Lung (tissue), 11 donors: ENCODE measurements at regions not wholly inside any gene's neighbourhood (a gene's known extent, or its start where the extent isn't known, plus 50 kb on each side); places are given as distances from the start of the nearest gene placed in this dataset.

Experiments used
- ATAC-seq: fragments of 200-7000 bp; cut with Tn5 transposase; one replicate; pipeline ENCODE4 v1.9.1; 2020; ENCODE audit warnings: moderate number of reproducible peaks; ENCODE audit not compliant: insufficient read depth, low FRiP score
- DNase-seq, 3 donors: peaks; one replicate each; pipeline ENCODE4 v3.0.0-alpha.2; 2013 to 2017
- H3K27ac ChIP-seq, 2 donors: one replicate each; pipeline ENCODE4 v1.5.1; 2013; ENCODE audit warnings: mild to moderate bottlenecking in 2 of 2, moderate library complexity in 2 of 2, control low read depth in 1 of 2, inconsistent platforms in 1 of 2, low read depth in 1 of 2, low read length in 1 of 2
- H3K27me3 ChIP-seq, 3 donors: one replicate each; pipeline ENCODE4 v1.5.1; 2013; ENCODE audit warnings: low read length in 2 of 3; ENCODE audit not compliant: control insufficient read depth in 3 of 3, insufficient read depth in 3 of 3
- H3K36me3 ChIP-seq, 4 donors: one replicate each; pipeline ENCODE4 v1.5.1; 2013; ENCODE audit warnings: low read length in 4 of 4, mild to moderate bottlenecking in 1 of 4, moderate library complexity in 1 of 4; ENCODE audit not compliant: control insufficient read depth in 4 of 4, insufficient read depth in 4 of 4
- H3K4me1 ChIP-seq, 5 donors: one replicate each; pipeline ENCODE4 v1.5.1; 2013; ENCODE audit warnings: low read length in 5 of 5, mild to moderate bottlenecking in 2 of 5, moderate library complexity in 1 of 5; ENCODE audit not compliant: control insufficient read depth in 5 of 5, insufficient read depth in 5 of 5
- H3K4me3 ChIP-seq: one replicate; pipeline ENCODE4 v1.5.1; 2013; ENCODE audit warnings: mild to moderate bottlenecking, control low read depth, moderate library complexity
- H3K9ac ChIP-seq, 2 donors: one replicate each; pipeline ENCODE4 v1.5.1; 2013; ENCODE audit warnings: low read length in 2 of 2, control low read depth in 1 of 2; ENCODE audit not compliant: insufficient read depth in 1 of 2
- H3K9me3 ChIP-seq, 4 donors: one replicate each; pipeline ENCODE4 v1.5.1; 2013; ENCODE audit warnings: low read length in 3 of 4, mild to moderate bottlenecking in 1 of 4, moderate library complexity in 1 of 4; ENCODE audit not compliant: control insufficient read depth in 4 of 4, insufficient read depth in 3 of 4
- WGBS, 2 donors: extraction: QIAGEN DNeasy Blood & Tissue Kit; methylation state at CpG; one replicate each; pipeline ENCODE4 v1.1.7; 2013; 5-methylcytosine and 5-hydroxymethylcytosine counted together
- TF ChIP-seq, protein P1 (sequence below): IDR thresholded peaks from 2 replicates; pipeline ENCODE4 v1.5.1; 2012; ENCODE audit warnings: mild to moderate bottlenecking; ENCODE audit errors: control extremely low read depth, extremely low read depth
- donor health status: control.
- donor health status: control.
- donor health status: Bipolar disorder and iron deficiency.
- donor health status: healthy.
- donor health status: DM: yes; HTN: yes; CAD: no.

DNA sequence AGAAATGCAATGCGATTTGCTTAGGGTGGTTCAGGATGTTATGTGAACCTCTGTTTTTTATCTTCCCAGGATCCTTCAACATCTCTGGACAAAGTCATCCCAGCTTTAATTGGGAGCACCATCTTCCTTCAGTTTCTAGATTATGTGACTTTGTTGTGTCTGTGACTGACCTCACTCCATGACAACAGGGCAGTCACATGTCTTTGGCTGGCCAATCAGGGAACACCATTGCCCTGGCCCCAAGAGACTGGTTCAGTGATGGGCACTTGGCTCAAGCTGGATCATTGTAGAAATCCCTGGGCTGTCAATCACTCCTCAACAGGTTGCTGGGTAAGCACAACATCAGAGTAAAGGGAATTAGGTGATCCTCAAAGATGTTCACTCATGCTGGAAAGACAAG lies 499.7 kb downstream of the XYLT1 start:
- H3K27me3 ChIP-seq: no peaks in the 10 kb centered on the region
- DNase-seq (no peak), ATAC-seq (no peak)
- H3K36me3 ChIP-seq: no peaks in the 10 kb centered on the region
- no peak overlapping the region for H3K9ac ChIP-seq
- peaks cover 0 to 5% (median under 1%) of the 10 kb centered on the region in 4 donors for H3K9me3 ChIP-seq
- H3K4me3 ChIP-seq: no peak overlapping the region
- WGBS, 2 donors: 94 to 100% methylated on average over 1 of the region's 1 CpG
- no peaks in the 10 kb centered on the region for H3K4me1 ChIP-seq
- H3K27ac ChIP-seq: no peak overlapping the region
- TF ChIP-seq, protein P1, sequence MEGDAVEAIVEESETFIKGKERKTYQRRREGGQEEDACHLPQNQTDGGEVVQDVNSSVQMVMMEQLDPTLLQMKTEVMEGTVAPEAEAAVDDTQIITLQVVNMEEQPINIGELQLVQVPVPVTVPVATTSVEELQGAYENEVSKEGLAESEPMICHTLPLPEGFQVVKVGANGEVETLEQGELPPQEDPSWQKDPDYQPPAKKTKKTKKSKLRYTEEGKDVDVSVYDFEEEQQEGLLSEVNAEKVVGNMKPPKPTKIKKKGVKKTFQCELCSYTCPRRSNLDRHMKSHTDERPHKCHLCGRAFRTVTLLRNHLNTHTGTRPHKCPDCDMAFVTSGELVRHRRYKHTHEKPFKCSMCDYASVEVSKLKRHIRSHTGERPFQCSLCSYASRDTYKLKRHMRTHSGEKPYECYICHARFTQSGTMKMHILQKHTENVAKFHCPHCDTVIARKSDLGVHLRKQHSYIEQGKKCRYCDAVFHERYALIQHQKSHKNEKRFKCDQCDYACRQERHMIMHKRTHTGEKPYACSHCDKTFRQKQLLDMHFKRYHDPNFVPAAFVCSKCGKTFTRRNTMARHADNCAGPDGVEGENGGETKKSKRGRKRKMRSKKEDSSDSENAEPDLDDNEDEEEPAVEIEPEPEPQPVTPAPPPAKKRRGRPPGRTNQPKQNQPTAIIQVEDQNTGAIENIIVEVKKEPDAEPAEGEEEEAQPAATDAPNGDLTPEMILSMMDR: no peak

DNA sequence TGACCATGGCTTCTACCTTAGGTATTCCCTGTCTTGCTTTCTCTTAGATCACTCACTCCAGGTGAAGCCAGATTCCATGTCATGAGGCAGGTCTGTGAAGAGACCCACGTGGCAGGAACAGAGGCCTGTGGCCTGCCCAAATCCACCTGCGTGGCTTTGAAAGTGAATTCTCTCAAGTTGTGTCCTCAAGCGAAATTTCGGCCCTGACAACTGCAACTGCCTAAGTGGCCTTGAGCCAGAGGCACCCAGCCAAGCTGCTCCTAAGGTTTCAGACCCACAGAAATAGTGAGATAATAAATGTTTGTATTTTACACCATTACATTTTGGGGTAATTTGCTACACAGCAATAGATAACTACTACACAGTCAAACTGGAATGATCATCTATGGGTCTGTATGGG lies 497.9 kb downstream of the XYLT1 start:
- H3K27me3 ChIP-seq: no peaks in the 10 kb centered on the region
- no peak for DNase-seq
- H3K4me1 ChIP-seq: no peaks in the 10 kb centered on the region
- H3K4me3 ChIP-seq: no peak overlapping the region
- ATAC-seq: no peak
- TF ChIP-seq, protein P1: no peak
- H3K36me3 ChIP-seq: no peaks in the 10 kb centered on the region
- peaks cover 0 to 7% (median 2%) of the 10 kb centered on the region in 4 donors for H3K9me3 ChIP-seq
- H3K27ac ChIP-seq: no peak overlapping the region
- H3K9ac ChIP-seq: no peak overlapping the region
- WGBS, 2 donors: 83 to 93% methylated on average over 4 of the region's 4 CpGs

DNA sequence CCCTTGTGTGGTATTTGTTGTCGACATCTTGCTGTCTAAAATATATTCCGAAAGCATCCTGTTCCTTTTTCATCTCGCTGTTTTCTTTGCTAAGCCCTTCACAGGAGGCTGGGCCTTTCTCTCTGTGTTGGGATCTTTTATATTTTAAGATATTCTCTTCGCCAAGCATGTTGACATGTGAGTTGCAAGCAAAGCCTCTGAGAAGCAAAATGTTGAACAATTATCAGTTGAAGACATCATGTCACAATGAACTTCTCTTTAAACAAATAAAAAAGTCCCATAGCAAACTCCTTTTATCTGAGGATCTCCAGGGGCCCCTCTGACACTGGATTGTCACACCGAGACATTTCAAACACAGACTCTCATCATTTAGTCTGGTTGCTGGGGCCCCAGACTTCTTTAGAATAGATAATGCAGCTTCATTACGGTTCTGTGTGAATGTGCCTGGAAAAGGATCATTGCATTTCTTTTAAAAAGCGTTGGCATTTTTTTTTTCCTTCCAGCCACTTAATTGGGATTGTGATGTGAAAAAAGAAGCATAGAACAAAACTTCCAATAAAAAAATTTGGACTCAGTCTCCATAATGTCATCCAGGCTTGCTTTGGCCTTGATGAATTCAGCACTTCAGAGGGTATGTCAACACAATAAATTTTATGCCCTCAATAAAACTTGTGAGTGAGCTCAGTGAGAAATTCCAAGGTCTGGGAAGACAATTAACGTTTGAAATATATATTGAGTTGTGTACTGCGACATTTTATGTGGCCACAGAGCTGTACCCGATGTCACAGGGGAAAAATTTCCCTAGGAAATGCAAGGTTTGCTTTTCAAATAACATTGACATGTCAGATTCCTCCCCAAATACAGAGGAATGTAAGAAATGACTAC lies 496.8 kb downstream of the XYLT1 start:
- TF ChIP-seq, protein P1: no peak
- DNase-seq: no peak
- 61 to 64% methylated on average over 10 of the region's 10 CpGs for WGBS, 2 donors

More for the DNA sequence above, 496.8 kb downstream of the XYLT1 start:
- H3K4me1 ChIP-seq: no peaks in the 10 kb centered on the region
- H3K27me3 ChIP-seq: no peaks in the 10 kb centered on the region
- H3K9me3 ChIP-seq: peaks cover 0 to 7% (median 2%) of the 10 kb centered on the region in 4 donors
- no peak overlapping the region for H3K4me3 ChIP-seq
- no peak overlapping the region for H3K27ac ChIP-seq
- no peak overlapping the region for H3K9ac ChIP-seq
- no peak for ATAC-seq
- no peaks in the 10 kb centered on the region for H3K36me3 ChIP-seq
